ENCODE measurements at regions not wholly inside any gene's neighbourhood (a gene's known extent, or its start where the extent isn't known, plus 50 kb on each side); places are given as distances from the start of the nearest gene placed in this dataset.

DNA sequence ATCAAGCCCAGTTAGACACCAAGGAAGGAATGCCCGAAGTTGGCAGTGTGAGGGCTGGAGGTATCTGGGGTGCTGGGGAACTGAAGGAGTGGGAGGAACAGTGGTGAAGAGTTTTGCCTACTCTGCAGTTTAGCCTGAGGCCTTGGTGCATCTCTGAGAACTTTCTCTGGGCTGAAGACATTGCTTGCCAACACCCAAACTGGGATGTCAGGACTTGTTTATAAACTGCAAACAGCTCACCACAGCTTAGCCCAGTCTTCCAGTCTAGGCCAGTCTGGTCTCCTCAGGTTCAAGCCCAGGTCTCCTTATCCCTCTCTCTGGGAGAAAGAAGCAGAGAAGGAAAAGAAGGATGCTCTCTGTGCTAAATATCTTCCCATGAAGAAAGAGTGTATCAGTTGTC is 68.0 kb upstream of the BOC start:
- TF ChIP-seq SUZ12 (IDR thresholded peaks at IDR 0.05; ENCODE audit: extremely low read depth, insufficient read depth, insufficient read length): no peak
- no peak for TF ChIP-seq YY1 (IDR thresholded peaks at IDR 0.05; ENCODE audit: insufficient read depth, insufficient read length)

Measured in NT2/D1 (cell line).